HEK293T (cell line): ENCODE measurements at regions not wholly inside any gene's neighbourhood (a gene's known extent, or its start where the extent isn't known, plus 50 kb on each side); places are given as distances from the start of the nearest gene placed in this dataset.

ENCODE experiments used
- ARNT ChIP-seq: fragments of 450-650 bp; IDR thresholded peaks from 2 replicates; pipeline ENCODE4 v1.6.1; 2017; ENCODE audit warnings: mild to moderate bottlenecking
- BHLHE40 ChIP-seq: fragments of 450-650 bp; IDR thresholded peaks from 2 replicates; pipeline ENCODE4 v1.6.1; 2016; ENCODE audit warnings: mild to moderate bottlenecking, moderate library complexity, borderline replicate concordance
- CTBP1 ChIP-seq: fragments of 450-650 bp; IDR thresholded peaks from 2 replicates; pipeline ENCODE4 v1.6.1; 2016; ENCODE audit warnings: borderline replicate concordance
- ELF4 ChIP-seq: fragments of 450-650 bp; IDR thresholded peaks from 2 replicates; pipeline ENCODE4 v1.6.1; 2017; ENCODE audit warnings: antibody characterized with exemption
- FOXA1 ChIP-seq: fragments of 450-650 bp; IDR thresholded peaks from 2 replicates; pipeline ENCODE4 v1.6.1; 2016; ENCODE audit warnings: mild to moderate bottlenecking
- FOXM1 ChIP-seq: fragments of 450-650 bp; IDR thresholded peaks from 2 replicates; pipeline ENCODE4 v1.6.1; 2017; ENCODE audit warnings: mild to moderate bottlenecking, borderline replicate concordance
- LEF1 ChIP-seq: fragments of 450-650 bp; IDR thresholded peaks from 2 replicates; pipeline ENCODE4 v1.6.1; 2017; ENCODE audit warnings: mild to moderate bottlenecking, borderline replicate concordance
- NFRKB ChIP-seq: fragments of 450-650 bp; IDR thresholded peaks from 2 replicates; pipeline ENCODE4 v1.6.1; 2016; ENCODE audit warnings: mild to moderate bottlenecking, moderate library complexity
- PKNOX1 ChIP-seq: fragments of 450-650 bp; IDR thresholded peaks from 2 replicates; pipeline ENCODE4 v1.6.1; 2016
- SP1 ChIP-seq: fragments of 450-650 bp; IDR thresholded peaks from 2 replicates; pipeline ENCODE4 v1.6.1; 2017
- TARDBP ChIP-seq: fragments of 450-650 bp; IDR thresholded peaks from 2 replicates; pipeline ENCODE4 v1.6.1; 2016
- ZNF384 ChIP-seq: fragments of 450-650 bp; IDR thresholded peaks from 2 replicates; pipeline ENCODE4 v1.6.1; 2016

GRCh38 chr16:85553436-85554113, 59.5 kb upstream of the GSE1 start:
- TF ChIP-seq PKNOX1 (no peak), NFRKB (no peak), TARDBP (no peak), ARNT (no peak), ELF4 (no peak), FOXM1 (no peak), FOXA1 (no peak), CTBP1 (no peak), LEF1 (no peak), SP1 (no peak), ZNF384 (no peak), BHLHE40 (no peak)
